Natural killer cell (primary cell): ENCODE measurements at regions not wholly inside any gene's neighbourhood (a gene's known extent, or its start where the extent isn't known, plus 50 kb on each side); places are given as distances from the start of the nearest gene placed in this dataset.

Experiments used
- ATAC-seq, 3 donors: fragments of 150-1000 bp in 2 of 3; fragments of 200-7000 bp in 1 of 3; cut with Tn5 transposase; 1 replicate in 1 of 3; 2 replicates in 2 of 3; pipeline ENCODE4 v1.10.0; 2021; ENCODE audit warnings: mild to moderate bottlenecking in 2 of 3, moderate library complexity in 2 of 3
- DNase-seq, 2 donors: peaks; one replicate each; pipeline versions ENCODE4 v3.0.0 to v3.0.0-alpha.2; 2013 to 2021; ENCODE audit warnings: mixed read lengths in 1 of 2
- H3K27ac ChIP-seq: one replicate; pipeline ENCODE4 v1.5.1; 2013; ENCODE audit warnings: mild to moderate bottlenecking, low read length
- H3K27me3 ChIP-seq: one replicate; pipeline ENCODE4 v1.6.1; 2013; ENCODE audit warnings: low read length; ENCODE audit not compliant: control insufficient read depth, insufficient read depth
- H3K36me3 ChIP-seq: one replicate; pipeline ENCODE4 v1.6.1; 2013; ENCODE audit warnings: low read length; ENCODE audit not compliant: control insufficient read depth, insufficient read depth
- H3K4me1 ChIP-seq: one replicate; pipeline ENCODE4 v1.6.1; 2013; ENCODE audit warnings: low read length; ENCODE audit not compliant: control insufficient read depth, insufficient read depth
- H3K4me3 ChIP-seq: one replicate; pipeline ENCODE4 v1.5.1; 2013; ENCODE audit warnings: low read length
- H3K9me3 ChIP-seq: one replicate; pipeline ENCODE4 v1.6.1; 2013; ENCODE audit warnings: low read length; ENCODE audit not compliant: control insufficient read depth, insufficient read depth
- H3K27ac Mint-ChIP-seq, 2 donors: one replicate each; pipeline ENCODE4 v1.8.0; 2022; ENCODE audit warnings: mild to moderate bottlenecking in 2 of 2, mixed read lengths in 2 of 2, moderate library complexity in 1 of 2
- H3K27me3 Mint-ChIP-seq, 2 donors: one replicate each; pipeline ENCODE4 v1.8.0; 2022; ENCODE audit warnings: low read depth in 2 of 2, mixed read lengths in 2 of 2
- H3K36me3 Mint-ChIP-seq: one replicate; pipeline ENCODE4 v1.8.0; 2022; ENCODE audit warnings: mixed read lengths
- H3K4me1 Mint-ChIP-seq, 2 donors: one replicate each; pipeline ENCODE4 v1.8.0; 2022; ENCODE audit warnings: mixed read lengths in 2 of 2
- H3K4me3 Mint-ChIP-seq: one replicate; pipeline ENCODE4 v1.8.0; 2022; ENCODE audit warnings: mild to moderate bottlenecking, moderate library complexity, mixed read lengths
- H3K9me3 Mint-ChIP-seq, 2 donors: one replicate each; pipeline ENCODE4 v1.8.0; 2022; ENCODE audit warnings: mixed read lengths in 2 of 2
- CTCF ChIP-seq: fragments of 200-600 bp; IDR thresholded peaks from one replicate; pipeline ENCODE4 v1.8.0; 2022; ENCODE audit warnings: antibody characterized with exemption
- WGBS: methylation state at CpG from one replicate; pipeline ENCODE4 v1.1.7; 2013; ENCODE audit warnings: missing lambda C conversion rate; ENCODE audit not compliant: insufficient coverage; 5-methylcytosine and 5-hydroxymethylcytosine counted together
- intact Hi-C: fragments of 100-400 bp; cut with micrococcal nuclease; formaldehyde crosslinking; loops from one replicate; pipeline ENCODE4 v1.14.2; 2022

GRCh38 chr18:22536558-22536957 lies 118.8 kb upstream of the CTAGE1 start:
- no peak overlapping the region for H3K4me3 Mint-ChIP-seq

GRCh38 chr18:22538426-22538825 lies 120.7 kb upstream of the CTAGE1 start:
- Mint-ChIP-seq H3K27ac (no peak overlapping the region), H3K4me1 (no peaks in the 10 kb centered on the region), H3K27me3 (peaks cover 0 to 2% of the 10 kb centered on the region in 2 donors), H3K36me3 (peaks cover 7% of the 10 kb centered on the region), H3K4me3 (no peak overlapping the region), H3K9me3 (no peaks in the 10 kb centered on the region)
- no peaks in the 10 kb centered on the region for H3K9me3 ChIP-seq
- no peaks in the 10 kb centered on the region for H3K4me1 ChIP-seq
- ATAC-seq = no peak
- no peaks in the 10 kb centered on the region for H3K36me3 ChIP-seq
- TF ChIP-seq CTCF = no peak
- H3K27me3 ChIP-seq = no peaks in the 10 kb centered on the region
- H3K4me3 ChIP-seq = no peak overlapping the region
- DNase-seq = no peak
- H3K27ac ChIP-seq = no peak overlapping the region
- 88% methylated on average over 5 of the region's 5 CpGs for WGBS
- intact Hi-C loops = no loop called here

More at GRCh38 chr18:22536558-22536957, 118.8 kb upstream of the CTAGE1 start:
- ATAC-seq (no peak), DNase-seq (no peak)
- Histone ChIP-seq H3K36me3 (no peaks in the 10 kb centered on the region), H3K27ac (no peak overlapping the region), H3K9me3 (no peaks in the 10 kb centered on the region), H3K27me3 (no peaks in the 10 kb centered on the region), H3K4me3 (no peak overlapping the region), H3K4me1 (no peaks in the 10 kb centered on the region)
- Mint-ChIP-seq H3K4me1 (no peaks in the 10 kb centered on the region), H3K9me3 (no peaks in the 10 kb centered on the region), H3K27ac (no peak overlapping the region), H3K27me3 (peaks cover 0 to 2% of the 10 kb centered on the region in 2 donors), H3K36me3 (peaks cover 7% of the 10 kb centered on the region)
- WGBS = 93% methylated on average over 7 of the region's 7 CpGs
- intact Hi-C loops = no loop called here
- no peak for TF ChIP-seq CTCF

DNA sequence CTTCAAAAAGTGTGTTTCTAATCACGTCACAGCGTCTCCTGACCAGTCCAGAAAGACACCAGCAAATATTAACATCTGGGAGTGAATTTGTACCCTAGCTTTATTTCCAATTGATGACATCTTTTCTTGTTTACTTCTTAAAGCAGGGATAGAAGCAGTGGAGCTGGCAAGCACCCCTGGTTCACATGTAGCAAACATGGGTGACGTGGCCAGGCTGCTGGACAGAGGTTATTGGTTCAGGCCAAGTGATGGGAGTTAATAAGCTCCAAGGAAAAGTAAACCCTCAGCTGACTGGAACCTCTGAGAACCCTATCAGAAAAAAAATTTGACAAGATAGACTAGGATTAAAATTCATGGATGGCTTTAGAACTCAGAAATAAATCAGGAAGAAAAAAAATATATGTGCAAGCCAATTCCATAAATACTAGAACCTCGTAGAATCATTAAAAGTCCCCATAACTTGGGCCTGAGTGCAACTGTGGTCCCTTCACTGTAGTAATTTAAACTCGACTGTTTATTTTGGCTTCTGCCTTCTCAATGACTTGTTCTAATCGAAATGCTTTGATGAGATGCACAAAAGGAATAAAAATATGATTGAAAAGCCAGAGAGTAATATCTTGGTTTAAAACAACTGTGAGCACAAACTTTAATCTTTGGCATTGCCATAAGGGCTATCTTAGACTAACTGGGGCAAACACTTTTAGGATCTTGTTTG lies 121.5 kb upstream of the CTAGE1 start:
- Histone ChIP-seq H3K9me3 (no peaks in the 10 kb centered on the region), H3K27ac (no peak overlapping the region), H3K36me3 (no peaks in the 10 kb centered on the region), H3K4me1 (peaks cover under 1% of the 10 kb centered on the region), H3K27me3 (no peaks in the 10 kb centered on the region), H3K4me3 (no peak overlapping the region)
- Mint-ChIP-seq H3K9me3 (no peaks in the 10 kb centered on the region), H3K36me3 (peaks cover 7% of the 10 kb centered on the region), H3K4me1 (peaks cover 3 to 7% of the 10 kb centered on the region in 2 donors), H3K27ac (no peak overlapping the region), H3K4me3 (no peak overlapping the region), H3K27me3 (peaks cover 0 to 2% of the 10 kb centered on the region in 2 donors)
- WGBS = 84% methylated on average over 6 of the region's 6 CpGs
- ATAC-seq (no peak), DNase-seq (no peak)
- intact Hi-C loops = no loop called here
- no peak for TF ChIP-seq CTCF

DNA sequence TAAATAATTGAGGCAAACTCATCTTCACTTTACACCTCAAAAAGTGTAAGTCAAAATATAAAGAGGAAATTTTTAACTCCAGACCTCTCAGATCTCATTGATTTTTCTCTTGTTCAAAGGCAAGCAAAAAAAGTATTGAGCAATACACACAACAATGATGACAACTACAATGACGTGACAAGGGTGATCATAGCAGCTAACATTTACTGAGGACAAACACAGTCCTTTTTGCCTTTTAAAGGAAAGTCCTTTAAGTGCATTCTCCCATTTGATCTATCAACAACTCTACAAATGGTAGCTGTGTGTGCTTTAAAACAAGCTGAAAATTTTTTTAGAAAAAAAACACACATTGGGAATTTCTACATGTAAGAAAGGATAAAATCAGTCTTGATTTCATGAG lies 123.5 kb upstream of the CTAGE1 start:
- H3K27me3 Mint-ChIP-seq = peaks cover 0 to 2% of the 10 kb centered on the region in 2 donors
- intact Hi-C loops = no loop called here
- no peaks in the 10 kb centered on the region for H3K9me3 ChIP-seq

More for the DNA sequence above, 123.5 kb upstream of the CTAGE1 start:
- 80% methylated on average over 1 of the region's 1 CpG for WGBS
- Histone ChIP-seq H3K27ac (no peak overlapping the region), H3K4me1 (peaks cover 11% of the 10 kb centered on the region), H3K4me3 (no peak overlapping the region), H3K36me3 (no peaks in the 10 kb centered on the region), H3K27me3 (no peaks in the 10 kb centered on the region)
- Mint-ChIP-seq H3K4me1 (peaks cover 19 to 24% of the 10 kb centered on the region in 2 donors), H3K36me3 (peaks cover 7% of the 10 kb centered on the region), H3K27ac (no peak overlapping the region), H3K9me3 (no peaks in the 10 kb centered on the region), H3K4me3 (no peak overlapping the region)
- DNase-seq = no peak
- no peak for TF ChIP-seq CTCF
- no peak for ATAC-seq
